ENCODE measurements at regions not wholly inside any gene's neighbourhood (a gene's known extent, or its start where the extent isn't known, plus 50 kb on each side); places are given as distances from the start of the nearest gene placed in this dataset.

DNA sequence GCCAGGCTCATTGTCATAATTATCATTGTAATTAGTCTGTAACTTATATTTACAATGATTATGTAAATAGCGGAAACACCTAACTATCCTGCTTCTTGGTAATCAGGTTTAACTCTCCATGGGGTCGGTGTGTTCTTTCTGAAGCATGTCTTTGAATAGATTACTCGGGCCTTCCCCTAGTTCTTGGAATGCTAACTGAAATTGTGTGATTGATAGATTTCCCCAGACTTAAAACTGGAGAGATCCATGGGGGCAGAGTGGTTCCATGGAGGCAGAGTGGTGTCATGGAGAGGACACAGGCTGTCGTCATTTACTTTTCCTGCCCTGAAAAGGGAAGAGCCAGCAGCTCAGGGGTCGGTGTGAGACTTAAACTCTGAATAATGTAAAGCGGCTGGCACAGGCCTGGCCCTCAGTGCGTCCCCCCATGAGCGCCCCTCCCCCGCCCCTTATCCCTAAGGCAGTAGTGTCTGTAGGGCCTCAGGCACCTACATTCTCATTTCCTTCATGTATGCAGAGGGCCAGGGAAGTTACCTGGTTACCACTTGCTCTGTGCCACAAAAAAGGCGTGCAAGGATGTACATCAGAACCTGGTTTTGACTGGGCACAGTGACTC, 225.1 kb downstream of the TM9SF2 start:
- no peak for FAIRE-seq
- no peak for TF ChIP-seq POLR2AphosphoS5 (IDR thresholded peaks at IDR 0.05; ENCODE audit: low read depth, low read length)
- no peak for TF ChIP-seq TAF1 (IDR thresholded peaks at IDR 0.05; ENCODE audit: borderline replicate concordance, low read depth, low read length)
- no peak for TF ChIP-seq POLR2A (IDR thresholded peaks at IDR 0.05; ENCODE audit: low read depth, low read length)
- no peak for DNase-seq (ENCODE audit: insufficient read length)

DNA sequence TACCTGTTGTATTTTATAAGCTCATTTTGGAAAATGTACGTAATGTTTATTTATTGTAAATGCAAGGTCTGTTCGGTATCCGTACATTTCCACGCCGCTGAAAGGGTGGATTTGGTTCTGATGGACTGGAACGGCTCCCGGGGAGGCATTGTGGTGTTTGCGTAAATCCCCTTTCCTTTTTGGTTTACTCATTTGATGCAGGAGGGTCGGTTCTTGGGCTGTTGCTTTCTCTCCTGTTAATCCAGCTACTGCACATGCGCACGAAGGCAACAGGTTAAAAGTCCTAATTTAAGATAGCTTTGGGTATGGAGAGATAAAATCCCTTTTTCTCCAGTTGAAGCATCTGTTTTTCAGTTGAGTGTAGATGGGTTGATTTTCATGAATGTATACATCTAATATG, 224.4 kb downstream of the TM9SF2 start:
- DNase-seq (ENCODE audit: insufficient read length) (no peak), FAIRE-seq (peak; percentile 46)
- no peak for TF ChIP-seq POLR2AphosphoS5 (IDR thresholded peaks at IDR 0.05; ENCODE audit: low read depth, low read length)
- TF ChIP-seq TAF1 (IDR thresholded peaks at IDR 0.05; ENCODE audit: borderline replicate concordance, low read depth, low read length), result no peak
- no peak for TF ChIP-seq POLR2A (IDR thresholded peaks at IDR 0.05; ENCODE audit: low read depth, low read length)

DNA sequence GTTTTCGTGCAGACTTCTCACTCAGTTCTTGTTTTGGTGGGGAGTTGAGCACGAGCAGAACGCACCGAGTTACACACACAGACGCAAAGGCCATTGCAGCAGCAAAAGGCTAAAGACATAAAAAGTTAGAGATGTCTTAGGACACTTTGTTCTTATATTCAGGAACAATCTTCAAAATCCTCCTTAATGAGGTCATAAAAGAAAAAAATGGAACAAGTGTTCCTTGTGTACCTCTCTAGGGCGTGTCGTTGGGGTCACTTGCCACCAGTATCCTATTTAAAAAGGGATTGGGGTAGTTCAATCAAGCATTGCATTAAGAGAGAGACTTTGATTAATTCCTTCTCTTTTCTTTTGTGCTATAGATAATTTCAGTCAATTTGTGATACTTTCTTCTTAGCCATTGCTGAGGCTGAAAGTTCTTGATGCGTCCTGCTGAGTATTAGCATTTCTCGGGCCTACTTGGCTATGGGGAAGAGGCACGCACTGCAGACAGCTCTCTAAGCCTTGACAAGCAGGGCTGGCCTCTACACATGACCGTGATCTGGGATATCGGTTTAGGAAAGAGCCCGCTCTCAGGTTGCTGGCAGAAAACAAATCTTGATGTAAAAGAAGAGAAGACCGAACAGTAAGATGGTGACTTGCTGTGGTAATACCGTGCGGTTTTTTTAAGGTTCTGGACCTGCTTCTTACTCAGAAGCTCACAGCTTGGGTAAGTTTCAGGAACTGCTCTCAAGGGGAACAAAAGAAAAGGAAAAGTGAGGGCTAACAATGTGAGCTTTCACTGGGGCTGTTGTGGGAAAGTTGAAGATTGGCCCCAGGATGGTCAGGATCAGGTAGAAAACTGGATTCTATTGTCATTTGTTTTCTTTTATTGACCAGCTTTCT, 223.6 kb downstream of the TM9SF2 start:
- DNase-seq (ENCODE audit: insufficient read length) (no peak), FAIRE-seq (peak; percentile 38)
- TF ChIP-seq POLR2A (IDR thresholded peaks at IDR 0.05; ENCODE audit: low read depth, low read length), result no peak
- TF ChIP-seq TAF1 (IDR thresholded peaks at IDR 0.05; ENCODE audit: borderline replicate concordance, low read depth, low read length), result no peak
- no peak for TF ChIP-seq POLR2AphosphoS5 (IDR thresholded peaks at IDR 0.05; ENCODE audit: low read depth, low read length)

DNA sequence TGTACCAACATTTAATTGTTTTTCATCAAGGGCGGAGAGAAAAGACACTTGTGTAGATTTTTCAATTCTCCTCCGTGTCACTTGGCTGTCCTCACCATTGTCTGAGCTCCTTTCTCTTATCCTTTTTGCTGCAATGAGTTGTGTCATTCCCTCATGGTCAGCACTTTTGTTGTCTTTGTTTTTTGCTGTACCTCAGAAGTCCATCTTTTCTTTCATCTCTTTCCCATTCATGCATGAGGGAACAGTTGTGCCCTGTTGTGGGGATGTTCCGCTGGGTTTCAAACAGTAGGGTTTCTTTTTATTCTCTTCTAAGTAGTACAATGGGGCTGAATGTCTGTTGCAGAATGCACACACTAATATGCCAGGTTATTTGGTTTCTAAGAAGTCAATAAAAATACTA, 222.6 kb downstream of the TM9SF2 start:
- TF ChIP-seq POLR2A (IDR thresholded peaks at IDR 0.05; ENCODE audit: low read depth, low read length) (no peak), TAF1 (IDR thresholded peaks at IDR 0.05; ENCODE audit: borderline replicate concordance, low read depth, low read length) (no peak), POLR2AphosphoS5 (IDR thresholded peaks at IDR 0.05; ENCODE audit: low read depth, low read length) (no peak)
- DNase-seq (ENCODE audit: insufficient read length) (no peak), FAIRE-seq (no peak)

DNA sequence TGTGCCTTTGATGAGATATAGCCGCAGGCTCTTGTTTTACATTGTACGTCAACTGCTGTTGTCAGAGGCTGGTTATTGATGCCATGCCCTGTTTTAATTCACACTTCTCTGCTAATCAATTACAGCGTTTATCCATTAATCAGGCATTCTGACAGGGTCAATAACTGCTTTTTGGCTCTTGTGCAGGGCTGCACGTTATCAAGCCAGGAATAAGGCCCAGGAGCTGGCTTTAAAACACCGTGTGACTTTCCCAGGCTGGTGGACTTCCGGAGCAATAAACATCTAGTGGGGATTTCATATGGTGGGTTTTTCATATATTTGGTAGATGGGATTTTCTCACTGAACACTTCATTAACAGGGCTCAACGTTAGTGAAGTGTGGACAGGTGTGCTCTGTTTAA, 221.7 kb downstream of the TM9SF2 start:
- TF ChIP-seq TAF1 (IDR thresholded peaks at IDR 0.05; ENCODE audit: borderline replicate concordance, low read depth, low read length), result no peak
- TF ChIP-seq POLR2AphosphoS5 (IDR thresholded peaks at IDR 0.05; ENCODE audit: low read depth, low read length), result no peak
- no peak for TF ChIP-seq POLR2A (IDR thresholded peaks at IDR 0.05; ENCODE audit: low read depth, low read length)
- no peak for DNase-seq (ENCODE audit: insufficient read length)
- FAIRE-seq, result no peak

DNA sequence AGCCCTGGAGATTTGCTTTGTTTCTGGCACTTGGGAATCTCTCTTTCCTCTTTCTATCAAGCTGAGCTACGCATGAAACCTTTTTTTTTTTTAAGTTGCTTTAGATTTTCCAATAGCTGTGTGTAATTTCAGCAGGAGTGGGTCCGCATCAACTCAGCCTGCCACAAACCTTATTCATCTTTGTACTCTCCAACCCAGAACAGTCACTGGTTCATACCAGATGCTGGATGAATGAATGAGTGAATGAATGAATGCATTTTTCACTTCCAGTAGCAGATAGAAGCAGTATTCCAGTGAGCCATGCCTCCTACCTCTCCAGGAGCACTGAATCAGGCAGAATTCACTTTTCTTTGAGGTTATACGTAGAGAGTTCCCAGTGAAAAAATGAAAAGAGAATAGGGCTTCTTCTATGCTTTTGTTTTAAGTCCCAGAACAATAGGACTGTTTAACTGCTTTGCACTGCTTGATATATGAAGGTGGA, 221.1 kb downstream of the TM9SF2 start:
- DNase-seq (ENCODE audit: insufficient read length), result no peak
- no peak for TF ChIP-seq POLR2AphosphoS5 (IDR thresholded peaks at IDR 0.05; ENCODE audit: low read depth, low read length)
- no peak for TF ChIP-seq TAF1 (IDR thresholded peaks at IDR 0.05; ENCODE audit: borderline replicate concordance, low read depth, low read length)
- TF ChIP-seq POLR2A (IDR thresholded peaks at IDR 0.05; ENCODE audit: low read depth, low read length), result no peak
- peak; percentile 54 for FAIRE-seq

DNA sequence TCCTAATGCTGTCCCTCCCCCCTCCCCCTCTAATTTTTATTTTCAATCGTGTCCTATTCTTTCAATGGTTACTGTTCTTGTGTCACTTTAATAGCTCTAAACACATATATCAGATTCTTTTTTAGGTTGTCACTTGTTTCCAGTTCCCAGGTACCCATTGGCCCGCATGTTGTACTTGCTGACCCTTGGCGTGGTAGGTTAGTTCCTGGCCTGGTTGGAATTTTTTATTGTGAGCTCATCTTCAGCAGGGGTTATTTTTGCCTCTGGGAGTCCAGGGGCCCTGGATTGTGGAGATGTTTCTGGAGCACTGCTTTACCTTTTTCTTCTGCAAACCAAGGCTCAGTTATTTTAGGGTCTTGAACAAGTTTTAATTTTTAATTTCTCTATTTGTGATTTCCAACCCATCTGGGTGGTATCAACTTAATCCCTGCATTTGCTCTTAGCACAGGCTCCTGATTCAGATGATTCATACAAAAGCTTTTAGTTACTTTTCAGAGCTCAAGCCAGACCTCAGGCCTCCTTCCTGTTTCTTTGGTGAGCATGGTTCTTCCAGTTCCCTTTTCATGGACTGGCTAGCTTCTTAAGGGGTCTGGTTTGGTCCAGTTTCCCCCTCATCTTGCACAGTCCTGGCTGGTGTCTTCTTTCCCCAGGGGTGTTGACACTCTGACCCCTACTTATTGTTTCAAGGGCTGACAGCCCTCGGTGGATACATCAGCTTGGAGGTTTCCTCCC, 220.5 kb downstream of the TM9SF2 start:
- no peak for TF ChIP-seq POLR2A (IDR thresholded peaks at IDR 0.05; ENCODE audit: low read depth, low read length)
- TF ChIP-seq TAF1 (IDR thresholded peaks at IDR 0.05; ENCODE audit: borderline replicate concordance, low read depth, low read length), result no peak
- no peak for TF ChIP-seq POLR2AphosphoS5 (IDR thresholded peaks at IDR 0.05; ENCODE audit: low read depth, low read length)
- no peak for DNase-seq (ENCODE audit: insufficient read length)
- no peak for FAIRE-seq

DNA sequence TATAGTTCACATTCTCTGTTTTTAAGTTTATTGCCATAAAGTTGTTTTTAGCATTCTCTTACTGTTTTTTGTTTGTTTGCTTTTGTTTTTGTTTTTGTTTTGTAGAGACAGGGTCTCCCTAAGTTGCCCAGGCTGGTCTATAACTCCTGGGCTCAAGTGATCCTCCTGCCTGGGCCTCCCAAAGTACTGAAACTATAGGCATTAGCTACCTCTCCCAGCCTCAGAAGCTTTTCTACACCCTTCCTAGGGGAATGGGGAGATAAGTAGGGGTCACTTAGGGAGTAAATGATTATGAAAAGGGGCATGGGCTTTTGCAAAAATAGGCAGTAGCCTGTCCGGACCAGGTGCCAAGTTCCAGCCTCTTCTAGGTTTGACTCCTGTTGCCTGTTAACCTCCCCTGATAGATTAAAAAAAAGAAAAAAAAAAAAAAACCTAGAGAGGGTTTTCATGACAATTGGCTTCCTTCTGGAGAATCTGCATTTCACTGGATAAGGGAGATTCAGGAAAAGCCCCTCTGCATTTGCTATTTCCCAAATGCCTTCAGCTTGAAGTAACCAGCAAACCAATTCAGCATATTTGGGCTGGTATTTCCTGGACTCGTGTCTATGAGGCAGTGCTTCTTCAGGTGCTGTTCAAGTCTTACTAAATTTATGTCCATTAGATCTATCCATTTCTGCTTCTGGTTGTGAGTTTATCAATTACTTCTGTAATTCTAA, 216.8 kb downstream of the TM9SF2 start:
- no peak for TF ChIP-seq TAF1 (IDR thresholded peaks at IDR 0.05; ENCODE audit: borderline replicate concordance, low read depth, low read length)
- TF ChIP-seq POLR2A (IDR thresholded peaks at IDR 0.05; ENCODE audit: low read depth, low read length), result no peak
- no peak for TF ChIP-seq POLR2AphosphoS5 (IDR thresholded peaks at IDR 0.05; ENCODE audit: low read depth, low read length)
- no peak for FAIRE-seq
- DNase-seq (ENCODE audit: insufficient read length), result no peak

DNA sequence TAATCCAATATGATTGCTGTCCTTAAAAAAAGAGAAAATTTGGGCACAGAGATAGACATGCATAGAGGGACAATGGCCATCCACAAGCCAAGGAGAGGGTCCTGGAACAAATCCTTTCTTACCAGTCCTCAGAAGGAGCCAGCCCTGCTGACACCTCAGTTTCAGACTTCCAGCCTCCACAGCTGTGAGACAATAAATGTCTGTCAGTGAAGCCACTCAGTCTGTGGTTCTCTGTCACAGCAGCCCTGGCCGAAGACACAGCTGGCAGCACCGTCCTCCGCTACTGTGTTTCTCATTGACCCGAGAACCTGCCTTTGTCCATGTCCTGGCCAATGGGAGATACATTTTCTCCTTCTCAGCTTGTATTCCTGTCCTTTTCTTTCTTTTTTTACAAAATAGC, 207.9 kb downstream of the TM9SF2 start:
- no peak for TF ChIP-seq POLR2A (IDR thresholded peaks at IDR 0.05; ENCODE audit: low read depth, low read length)
- no peak for DNase-seq (ENCODE audit: insufficient read length)
- FAIRE-seq, result no peak

DNA sequence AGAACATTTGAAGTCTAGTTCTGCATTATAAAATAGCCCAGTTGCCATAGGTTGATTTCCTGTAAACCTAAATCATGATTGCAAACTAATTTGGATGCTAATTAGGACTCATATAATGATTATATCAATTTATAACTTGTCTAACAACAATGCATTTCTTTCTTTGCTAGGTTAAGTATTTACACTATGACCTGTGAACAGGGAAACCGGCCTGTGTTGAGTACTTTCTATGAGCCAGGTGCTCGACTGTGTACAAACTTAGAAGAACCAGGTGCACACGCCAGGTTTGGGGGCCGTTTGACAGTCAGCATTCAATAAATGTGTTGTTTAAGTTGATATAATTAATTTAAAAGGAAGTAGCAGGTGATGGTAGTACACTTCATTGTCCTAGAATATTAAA, 203.1 kb downstream of the TM9SF2 start:
- FAIRE-seq (no peak), DNase-seq (ENCODE audit: insufficient read length) (no peak)
- no peak for TF ChIP-seq TAF1 (IDR thresholded peaks at IDR 0.05; ENCODE audit: borderline replicate concordance, low read depth, low read length)
- no peak for TF ChIP-seq POLR2AphosphoS5 (IDR thresholded peaks at IDR 0.05; ENCODE audit: low read depth, low read length)
- TF ChIP-seq POLR2A (IDR thresholded peaks at IDR 0.05; ENCODE audit: low read depth, low read length), result no peak

DNA sequence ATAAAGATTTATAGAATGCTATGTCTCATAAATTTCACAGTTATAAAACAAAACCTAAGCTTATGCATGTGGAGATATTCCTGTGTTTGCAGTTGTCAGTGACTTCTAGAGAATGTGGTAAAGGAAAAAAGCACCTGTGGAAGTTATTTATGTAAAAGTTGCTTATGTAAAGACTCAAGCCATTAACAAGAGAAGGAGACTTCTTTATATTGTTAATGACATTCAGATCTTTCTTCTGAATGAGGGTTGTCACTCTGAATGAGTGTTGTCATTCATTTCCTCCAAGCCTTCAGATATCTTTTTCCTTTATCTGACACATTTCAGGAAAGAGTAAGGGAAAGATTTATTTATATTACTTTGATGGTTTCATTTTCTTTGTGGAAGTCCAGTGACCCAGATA, 202.6 kb downstream of the TM9SF2 start:
- DNase-seq (ENCODE audit: insufficient read length) (no peak), FAIRE-seq (no peak)
- TF ChIP-seq POLR2A (IDR thresholded peaks at IDR 0.05; ENCODE audit: low read depth, low read length) (no peak), TAF1 (IDR thresholded peaks at IDR 0.05; ENCODE audit: borderline replicate concordance, low read depth, low read length) (no peak), POLR2AphosphoS5 (IDR thresholded peaks at IDR 0.05; ENCODE audit: low read depth, low read length) (no peak)

Data from GM12892 (cell line).